VCaP (cell line): ENCODE measurements at regions not wholly inside any gene's neighbourhood (a gene's known extent, or its start where the extent isn't known, plus 50 kb on each side); places are given as distances from the start of the nearest gene placed in this dataset.
"Not testable (repeated sequence)": the region's sequence is repeated elsewhere in the genome, so short reads cannot be mapped to it uniquely, and the experiment has no call there.

Source experiments
- H3K27ac ChIP-seq: fragments of 450-650 bp; 2 replicates; pipeline ENCODE4 v1.5.1; 2017
- CTCF ChIP-seq: fragments of 450-650 bp; conservative IDR thresholded peaks from 2 replicates; pipeline ENCODE4 v1.5.1; 2017; ENCODE audit warnings: mild to moderate bottlenecking, moderate library complexity

- no peak overlapping the region for H3K27ac ChIP-seq
- TF ChIP-seq CTCF = no peak
These were observed 56.9 kb upstream of the PRR5 start for GRCh38 chr22:44645083-44645482.

GRCh38 chr22:44643526-44644101 lies 58.4 kb upstream of the PRR5 start:
- H3K27ac ChIP-seq = not testable (repeated sequence)

GRCh38 chr22:44642096-44642644 lies 59.8 kb upstream of the PRR5 start:
- no peak for TF ChIP-seq CTCF
- no peak overlapping the region for H3K27ac ChIP-seq

- TF ChIP-seq CTCF = no peak
These were observed 61.3 kb upstream of the PRR5 start for GRCh38 chr22:44640618-44641155.

GRCh38 chr22:44639891-44640617 lies 62.0 kb upstream of the PRR5 start:
- H3K27ac ChIP-seq = no peak overlapping the region
- TF ChIP-seq CTCF = no peak

More at GRCh38 chr22:44640618-44641155, 61.3 kb upstream of the PRR5 start:
- H3K27ac ChIP-seq = no peak overlapping the region

- TF ChIP-seq CTCF = no peak
- no peak overlapping the region for H3K27ac ChIP-seq
These were observed 62.8 kb upstream of the PRR5 start for GRCh38 chr22:44638971-44639760.

GRCh38 chr22:44636502-44637206 lies 65.3 kb upstream of the PRR5 start:
- not testable (repeated sequence) for H3K27ac ChIP-seq

- not testable (repeated sequence) for H3K27ac ChIP-seq
These were observed 66.4 kb upstream of the PRR5 start for GRCh38 chr22:44635567-44635966.
